Inflammatory macrophage treated with lipopolysaccharide for 4 hours (primary cell): ENCODE measurements at regions not wholly inside any gene's neighbourhood (a gene's known extent, or its start where the extent isn't known, plus 50 kb on each side); places are given as distances from the start of the nearest gene placed in this dataset.

Experiments used
- DNase-seq: peaks from one replicate; pipeline ENCODE4 v3.0.0-alpha.2; 2020

DNA sequence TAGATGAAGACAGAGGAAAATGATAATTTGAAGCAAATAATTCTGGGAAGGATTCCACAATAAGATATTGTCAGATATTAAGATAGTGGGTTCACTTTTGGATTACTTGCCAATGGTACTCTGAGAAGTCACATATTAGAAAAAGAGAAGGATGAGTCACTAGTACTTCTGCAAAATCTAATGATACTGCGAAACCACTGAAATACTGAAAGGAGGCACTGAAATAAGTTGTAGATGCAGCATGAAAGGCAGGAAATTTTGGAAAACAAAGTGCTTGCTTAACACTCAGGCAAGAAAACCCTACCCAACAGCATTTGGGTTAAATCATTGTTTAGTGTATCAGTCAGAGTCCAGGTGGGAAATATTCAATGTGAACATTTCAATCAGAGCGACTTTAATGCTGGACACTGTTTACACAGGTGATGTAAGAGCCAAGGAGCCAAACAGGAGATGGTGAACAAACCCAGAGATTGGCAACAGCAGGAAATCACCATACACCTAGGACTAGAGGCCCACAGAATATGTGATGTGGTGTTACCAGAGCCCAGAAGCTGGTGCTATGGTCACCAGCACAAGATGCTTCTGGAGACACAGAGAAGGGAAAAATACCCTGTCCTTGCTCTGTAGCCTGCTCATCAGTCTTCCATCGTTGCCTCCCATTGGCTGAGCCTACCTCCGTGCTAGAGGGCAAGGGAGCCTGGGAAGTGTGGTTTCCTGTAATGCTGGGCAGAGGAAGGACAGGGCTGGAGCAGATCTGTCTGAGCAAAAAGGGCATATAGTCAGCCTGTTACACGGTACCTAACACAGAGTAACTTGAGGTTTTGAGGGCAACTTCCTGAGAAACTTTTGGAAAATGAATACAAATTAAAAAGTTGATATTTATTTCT is 204.7 kb upstream of the ITGA4 start:
- DNase-seq: peak; percentile 91

DNA sequence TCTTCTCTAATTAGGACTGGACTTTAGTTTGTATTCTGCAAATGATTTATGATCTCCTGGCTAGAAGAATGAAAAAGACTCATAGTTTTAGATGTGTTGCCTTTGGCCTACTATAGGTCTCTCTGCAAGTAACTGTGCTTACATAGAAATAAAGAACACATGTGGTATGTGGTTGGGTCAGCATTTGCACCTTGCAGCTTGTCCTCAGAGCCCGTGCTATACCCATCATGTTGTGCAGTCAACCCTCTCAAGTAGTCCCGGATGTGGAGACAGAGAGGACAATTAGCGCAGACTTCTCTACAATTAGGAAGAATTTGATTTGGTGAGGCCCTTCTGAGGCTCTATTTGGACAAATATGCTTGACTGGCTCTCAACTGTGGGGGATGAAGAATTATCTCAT is 203.7 kb upstream of the ITGA4 start:
- DNase-seq: no peak

DNA sequence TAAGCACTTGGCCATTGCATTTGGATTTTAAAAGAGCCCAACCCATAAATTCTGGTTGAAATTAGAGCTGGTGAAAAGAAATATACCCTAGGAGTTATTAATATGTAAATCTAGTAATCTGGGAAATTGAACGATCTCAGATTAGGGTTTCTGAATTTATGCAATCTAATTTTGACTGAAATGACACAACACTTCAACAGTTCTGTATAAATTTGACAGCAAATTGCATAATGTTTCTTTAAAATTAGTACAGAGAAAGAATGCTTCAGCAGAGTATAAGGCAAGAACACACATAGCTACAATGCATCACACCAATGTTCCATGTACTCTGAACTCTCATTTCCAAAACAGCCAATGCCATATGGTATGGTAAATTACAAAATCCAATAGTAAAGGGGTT is 201.5 kb upstream of the ITGA4 start:
- DNase-seq: peak; percentile 80

DNA sequence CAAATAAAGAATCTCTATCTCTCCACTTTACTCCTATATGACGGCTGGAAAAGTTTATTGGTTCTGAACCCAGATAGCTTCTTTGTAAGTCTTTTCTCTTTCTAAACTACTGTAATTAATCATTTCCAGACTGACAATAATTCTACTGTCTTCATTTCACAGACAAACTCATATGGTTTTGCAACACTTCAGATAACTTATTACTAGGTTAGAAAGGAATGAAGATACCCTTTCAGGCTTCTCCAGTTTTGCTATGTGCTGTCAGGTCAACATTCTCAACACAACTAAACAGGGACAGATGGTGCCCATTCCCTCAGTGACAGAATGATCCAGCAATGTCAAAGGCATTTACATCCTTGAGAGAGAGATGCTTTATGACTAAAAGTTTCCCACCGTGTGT is 198.5 kb upstream of the ITGA4 start:
- DNase-seq: no peak

DNA sequence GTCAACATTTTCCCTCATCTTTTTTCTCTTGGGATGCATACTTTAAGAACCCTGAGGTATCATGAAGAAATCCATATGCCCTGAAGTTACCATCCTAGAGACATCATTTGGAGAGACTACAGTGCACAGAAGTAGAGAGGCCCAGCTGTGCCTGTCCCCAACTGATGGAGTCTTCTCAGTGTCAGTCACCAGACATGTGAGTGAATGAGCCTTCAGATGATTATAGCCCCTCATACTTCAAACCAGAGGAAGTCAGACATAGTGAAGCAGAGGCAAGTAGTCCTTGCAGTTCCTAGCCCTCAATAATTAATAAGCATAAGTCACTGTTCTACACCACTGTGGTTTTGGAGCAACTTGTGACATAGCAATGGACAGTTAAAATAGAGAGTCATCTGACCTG is 194.4 kb upstream of the ITGA4 start:
- no peak for DNase-seq

GRCh38 chr2:181264001-181264400 is 193.2 kb upstream of the ITGA4 start:
- DNase-seq: no peak

DNA sequence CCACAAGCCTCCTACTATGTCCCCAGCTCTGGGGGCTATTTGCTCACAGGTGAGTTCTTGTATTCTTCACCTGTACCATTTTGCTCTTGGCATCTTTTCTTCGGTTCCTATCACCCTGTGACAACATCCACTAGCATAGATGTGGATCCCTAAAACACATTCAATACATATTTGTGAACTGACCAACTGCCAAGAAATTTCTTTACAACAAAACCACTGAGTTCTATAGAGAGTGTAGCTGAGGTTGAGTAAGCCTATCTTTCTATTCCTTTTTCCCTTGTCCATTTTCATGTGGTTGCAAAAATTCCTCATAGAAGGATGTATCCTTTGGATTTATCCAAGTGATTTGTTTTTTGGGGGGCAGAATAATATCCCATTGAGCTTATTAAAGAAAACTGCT is 192.7 kb upstream of the ITGA4 start:
- no peak for DNase-seq

DNA sequence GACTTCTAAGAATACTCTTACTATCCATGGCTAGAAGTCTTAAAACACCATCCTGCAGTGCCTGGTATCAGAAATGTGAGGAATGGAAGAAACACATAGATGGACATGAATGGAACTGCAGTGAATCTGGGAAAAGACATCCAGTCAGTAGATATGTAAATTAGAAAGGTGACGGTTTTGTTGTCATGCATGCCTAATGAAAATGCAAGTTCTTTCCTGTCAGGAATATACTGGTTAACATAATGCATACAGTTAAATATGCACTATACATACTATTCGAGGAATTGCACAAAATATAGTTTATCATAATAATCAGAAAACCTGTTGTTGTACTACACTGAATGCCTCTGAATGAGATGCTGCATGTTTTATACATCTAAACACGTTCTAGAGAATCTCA is 190.6 kb upstream of the ITGA4 start:
- no peak for DNase-seq

- DNase-seq: no peak
These were observed 188.9 kb upstream of the ITGA4 start for GRCh38 chr2:181268174-181268867.

- DNase-seq: no peak
These were observed 183.2 kb upstream of the ITGA4 start for GRCh38 chr2:181273986-181274385.

- DNase-seq: no peak
These were observed 181.5 kb upstream of the ITGA4 start for GRCh38 chr2:181275643-181276070.

DNA sequence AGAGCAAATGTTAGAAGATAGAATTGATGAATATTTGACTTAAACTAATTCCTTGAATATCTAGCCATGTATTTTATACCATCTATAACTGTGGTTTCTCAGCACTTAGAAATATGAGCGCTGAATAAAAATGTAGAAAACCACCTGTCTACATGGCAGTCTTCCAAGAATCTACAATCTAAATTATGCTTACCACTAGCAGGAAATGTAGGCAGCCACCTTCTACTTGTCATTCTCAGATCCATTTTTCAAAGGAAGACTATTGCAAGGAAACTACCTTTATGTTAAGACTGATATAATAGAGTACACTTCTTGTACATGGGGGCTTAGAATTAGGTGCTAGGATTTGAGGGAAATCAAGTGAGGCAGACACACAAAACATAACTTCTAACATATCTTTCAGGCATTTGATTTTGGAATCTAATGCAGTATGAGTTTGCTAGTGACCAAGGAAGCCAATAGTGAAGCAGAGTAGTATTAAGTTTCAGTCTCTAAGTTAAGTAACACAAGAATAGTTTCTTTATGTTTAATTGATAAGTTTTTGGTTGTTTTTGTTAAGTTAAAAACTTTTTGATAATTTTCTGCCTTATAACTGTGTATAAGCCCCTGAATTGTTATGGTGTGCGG is 175.9 kb upstream of the ITGA4 start:
- DNase-seq: no peak

- no peak for DNase-seq
These were observed 172.1 kb upstream of the ITGA4 start for GRCh38 chr2:181285116-181285515.

DNA sequence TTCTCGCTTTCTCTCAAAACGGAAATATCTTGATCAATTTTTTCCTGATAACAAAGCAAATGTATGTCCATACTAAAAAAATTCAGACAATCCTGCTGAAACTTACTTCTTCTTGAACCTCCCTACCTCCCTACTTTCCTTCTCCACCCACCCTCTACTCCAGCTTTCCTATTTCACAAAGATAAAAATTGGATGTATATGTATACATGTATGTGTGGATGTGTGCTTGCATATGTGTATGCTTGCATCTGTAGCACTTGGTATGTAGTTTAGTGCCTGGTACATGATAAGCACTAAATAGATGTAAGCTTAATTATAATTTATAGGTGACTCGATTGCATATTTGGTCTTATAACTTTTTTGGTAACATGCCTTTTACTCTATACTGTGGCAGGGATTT is 167.5 kb upstream of the ITGA4 start:
- no peak for DNase-seq

- DNase-seq: no peak
These were observed 167.0 kb upstream of the ITGA4 start for GRCh38 chr2:181290182-181290581.

GRCh38 chr2:181294979-181295378 is 162.2 kb upstream of the ITGA4 start:
- DNase-seq: no peak

GRCh38 chr2:181300600-181301291 is 156.4 kb upstream of the ITGA4 start:
- DNase-seq: peak; percentile 47

DNA sequence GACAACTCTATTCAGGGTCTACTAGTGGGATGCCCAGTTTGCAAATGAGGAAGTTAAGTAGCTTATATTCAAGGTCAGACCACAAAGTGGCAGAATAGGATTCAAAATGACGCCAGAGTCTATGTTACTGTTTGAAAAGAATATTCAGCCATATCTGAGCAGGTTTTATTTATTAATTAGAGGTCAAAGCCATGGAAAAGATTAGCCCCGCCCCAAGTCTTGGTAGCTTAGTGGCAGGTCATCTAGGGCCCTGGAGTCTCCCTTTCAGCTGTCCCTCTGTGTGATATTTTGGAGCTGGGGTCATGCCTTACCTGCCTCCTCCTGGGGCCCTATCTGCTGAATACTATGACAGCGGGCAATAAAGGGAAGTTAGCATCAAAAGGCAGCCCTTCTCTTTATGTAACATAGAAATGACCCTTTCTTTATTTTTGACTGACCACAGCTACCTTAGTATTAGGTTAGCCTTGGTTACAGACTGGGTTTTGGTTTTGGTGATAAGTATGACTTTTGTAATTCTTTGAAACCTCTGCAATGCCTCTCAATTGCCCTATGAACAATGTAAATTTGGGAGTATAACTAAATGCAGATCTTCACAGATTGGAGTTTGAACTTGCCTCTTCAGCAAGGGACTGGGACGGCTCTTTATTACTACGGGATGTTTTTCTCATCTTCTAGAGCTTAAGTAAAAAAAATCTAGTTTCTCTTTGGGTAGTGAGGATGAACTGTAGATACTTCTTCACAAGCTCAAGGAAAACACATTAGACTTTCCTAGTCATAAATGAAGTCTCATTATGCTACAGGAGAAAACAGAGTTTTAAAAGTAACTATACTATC is 153.0 kb upstream of the ITGA4 start:
- peak; percentile 25 for DNase-seq

- DNase-seq: peak; percentile 72
These were observed 151.7 kb upstream of the ITGA4 start for GRCh38 chr2:181305301-181306123.

- DNase-seq: no peak
These were observed 150.4 kb upstream of the ITGA4 start for GRCh38 chr2:181306785-181307184.
